ENCODE measurements at regions not wholly inside any gene's neighbourhood (a gene's known extent, or its start where the extent isn't known, plus 50 kb on each side); places are given as distances from the start of the nearest gene placed in this dataset.
A peak's percentile ranks its signal among the peaks of the same experiment; 100 is the strongest.

GRCh38 chrX:110450050-110450449 is 91.4 kb downstream of the RTL9 start:
- TF ChIP-seq XRCC4 (IDR thresholded peaks at IDR 0.05; ENCODE audit: extremely low read depth, insufficient read depth, insufficient read length) (no peak), ZNF696 (CRISPR knock-in tag; conservative IDR thresholded peaks at IDR 0.05) (no peak), RB1 (IDR thresholded peaks at IDR 0.05; ENCODE audit: low read depth) (0 out of 2 replicates have a peak, but pooled peaks have one; percentile 26), CTCF (IDR thresholded peaks at IDR 0.05 in 2 of 3, conservative IDR thresholded peaks at IDR 0.05 in 1 of 3; ENCODE audit: insufficient read depth in 2 of 3, low read depth in 1 of 3, low read length in 3 of 3) (peak; percentile 75 to 78 (median 77)), RAD21 (CRISPR knock-in tag; conservative IDR thresholded peaks at IDR 0.05 in 1 of 2, IDR thresholded peaks at IDR 0.05 in 1 of 2) (peak; percentile 56 to 78), SMC3 (conservative IDR thresholded peaks at IDR 0.05; ENCODE audit: insufficient read depth, low read depth, low read length) (peak; percentile 58; the same call in 1 of the 2 replicates)
- TF ChIP-seq, protein P1, sequence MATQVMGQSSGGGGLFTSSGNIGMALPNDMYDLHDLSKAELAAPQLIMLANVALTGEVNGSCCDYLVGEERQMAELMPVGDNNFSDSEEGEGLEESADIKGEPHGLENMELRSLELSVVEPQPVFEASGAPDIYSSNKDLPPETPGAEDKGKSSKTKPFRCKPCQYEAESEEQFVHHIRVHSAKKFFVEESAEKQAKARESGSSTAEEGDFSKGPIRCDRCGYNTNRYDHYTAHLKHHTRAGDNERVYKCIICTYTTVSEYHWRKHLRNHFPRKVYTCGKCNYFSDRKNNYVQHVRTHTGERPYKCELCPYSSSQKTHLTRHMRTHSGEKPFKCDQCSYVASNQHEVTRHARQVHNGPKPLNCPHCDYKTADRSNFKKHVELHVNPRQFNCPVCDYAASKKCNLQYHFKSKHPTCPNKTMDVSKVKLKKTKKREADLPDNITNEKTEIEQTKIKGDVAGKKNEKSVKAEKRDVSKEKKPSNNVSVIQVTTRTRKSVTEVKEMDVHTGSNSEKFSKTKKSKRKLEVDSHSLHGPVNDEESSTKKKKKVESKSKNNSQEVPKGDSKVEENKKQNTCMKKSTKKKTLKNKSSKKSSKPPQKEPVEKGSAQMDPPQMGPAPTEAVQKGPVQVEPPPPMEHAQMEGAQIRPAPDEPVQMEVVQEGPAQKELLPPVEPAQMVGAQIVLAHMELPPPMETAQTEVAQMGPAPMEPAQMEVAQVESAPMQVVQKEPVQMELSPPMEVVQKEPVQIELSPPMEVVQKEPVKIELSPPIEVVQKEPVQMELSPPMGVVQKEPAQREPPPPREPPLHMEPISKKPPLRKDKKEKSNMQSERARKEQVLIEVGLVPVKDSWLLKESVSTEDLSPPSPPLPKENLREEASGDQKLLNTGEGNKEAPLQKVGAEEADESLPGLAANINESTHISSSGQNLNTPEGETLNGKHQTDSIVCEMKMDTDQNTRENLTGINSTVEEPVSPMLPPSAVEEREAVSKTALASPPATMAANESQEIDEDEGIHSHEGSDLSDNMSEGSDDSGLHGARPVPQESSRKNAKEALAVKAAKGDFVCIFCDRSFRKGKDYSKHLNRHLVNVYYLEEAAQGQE (IDR thresholded peaks at IDR 0.05; ENCODE audit: borderline replicate concordance) = peak; percentile 63; the same call in 1 of the 2 replicates
- TF ChIP-seq, protein P1 (CRISPR knock-in tag; IDR thresholded peaks at IDR 0.05; ENCODE audit: low read depth) = no peak
- TF ChIP-seq, protein P2, sequence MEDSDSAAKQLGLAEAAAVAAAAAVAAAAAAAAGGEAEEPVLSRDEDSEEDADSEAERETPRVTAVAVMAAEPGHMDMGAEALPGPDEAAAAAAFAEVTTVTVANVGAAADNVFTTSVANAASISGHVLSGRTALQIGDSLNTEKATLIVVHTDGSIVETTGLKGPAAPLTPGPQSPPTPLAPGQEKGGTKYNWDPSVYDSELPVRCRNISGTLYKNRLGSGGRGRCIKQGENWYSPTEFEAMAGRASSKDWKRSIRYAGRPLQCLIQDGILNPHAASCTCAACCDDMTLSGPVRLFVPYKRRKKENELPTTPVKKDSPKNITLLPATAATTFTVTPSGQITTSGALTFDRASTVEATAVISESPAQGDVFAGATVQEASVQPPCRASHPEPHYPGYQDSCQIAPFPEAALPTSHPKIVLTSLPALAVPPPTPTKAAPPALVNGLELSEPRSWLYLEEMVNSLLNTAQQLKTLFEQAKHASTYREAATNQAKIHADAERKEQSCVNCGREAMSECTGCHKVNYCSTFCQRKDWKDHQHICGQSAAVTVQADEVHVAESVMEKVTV (CRISPR knock-in tag; IDR thresholded peaks at IDR 0.05) = peak; percentile 52; the same call in 1 of the 2 replicates
- Histone ChIP-seq H3K9me3 (replicated peaks; ENCODE audit: control insufficient read depth, insufficient read depth, low read depth, low read length) (no peaks in the 10 kb centered on the region), H3K9ac (ENCODE audit: insufficient read depth in 1 of 2, low read depth in 2 of 2, low read length in 2 of 2) (no peak overlapping the region), H3K27ac (ENCODE audit: extremely low read depth, low read depth, low read length) (no peak overlapping the region), H3K4me3 (no peak overlapping the region), H3K9me1 (ENCODE audit: control insufficient read depth, insufficient read depth, low read length) (no peaks in the 10 kb centered on the region), H3K27me3 (ENCODE audit: control insufficient read depth in 2 of 2, insufficient read depth in 2 of 2, low read length in 2 of 2) (peaks cover 5 to 24% of the 10 kb centered on the region in 2 experiments; a peak in 3 of 5 replicates), H2AFZ (ENCODE audit: low read depth, low read length) (no peak overlapping the region), H3K36me3 (ENCODE audit: control insufficient read depth, insufficient read depth, low read length) (no peaks in the 10 kb centered on the region), H3K4me1 (replicated peaks in 1 of 2; ENCODE audit: control insufficient read depth in 2 of 2, insufficient read depth in 2 of 2, low read length in 2 of 2) (no peaks in the 10 kb centered on the region), H3K4me2 (ENCODE audit: insufficient read depth, low read length) (no peak overlapping the region), H4K20me1 (replicated peaks; ENCODE audit: control insufficient read depth, insufficient read depth, low read length) (no peaks in the 10 kb centered on the region; the same call in 1 of the 2 replicates), H3K79me2 (ENCODE audit: control insufficient read depth, insufficient read depth, low read length) (no peaks in the 10 kb centered on the region)
- ChIA-PET CTCF (ENCODE audit: low intra/inter-chr PET ratio) (interaction anchor here (0.7 to 1.3 kb wide), 2 partner anchors 397 to 403 kb away, joined by 3 to 9 read pairs; no protein-coding TSS in a partner anchor), POLR2A (no interaction called here)
- in situ Hi-C loops (cut with MboI) = loop anchor here (5.0 to 25.0 kb wide), 2 partner anchors 212 to 402 kb away; no protein-coding TSS in a partner anchor
- FAIRE-seq (peak; percentile 92), DNase-seq (ENCODE audit: extremely low read depth in 1 of 4, low spot score in 3 of 4) (peak; percentile 64 to 74 (median 71)), ATAC-seq (peak; percentile 99)
- no TSS peak for BruUV-seq (replicated peaks)
- intact Hi-C loops (cut with micrococcal nuclease) = loop anchor here (1.0 to 10.0 kb wide), 3 partner anchors 217 to 795 kb away; no protein-coding TSS in a partner anchor
- 0% methylated on average over 4 of the region's 4 CpGs for WGBS (ENCODE audit: insufficient coverage, low coverage, missing lambda C conversion rate)
